Activated CD4-positive, alpha-beta T cell treated with anti-CD3 and anti-CD28 coated beads, Interleukin-2, amount 10 ng/mL, durations not matched to agents 24 days and 14 days (primary cell): ENCODE measurements at regions not wholly inside any gene's neighbourhood (a gene's known extent, or its start where the extent isn't known, plus 50 kb on each side); places are given as distances from the start of the nearest gene placed in this dataset.

ENCODE experiments used
- DNase-seq: peaks from one replicate; pipeline ENCODE4 v3.0.0; 2022
- H3K27ac Mint-ChIP-seq: one replicate; pipeline ENCODE4 v1.8.0; 2022; ENCODE audit warnings: mild to moderate bottlenecking, mixed read lengths
- H3K27me3 Mint-ChIP-seq: one replicate; pipeline ENCODE4 v1.8.0; 2022; ENCODE audit warnings: mixed read lengths
- H3K36me3 Mint-ChIP-seq: one replicate; pipeline ENCODE4 v1.8.0; 2022; ENCODE audit warnings: low read depth, mild to moderate bottlenecking, mixed read lengths
- H3K4me1 Mint-ChIP-seq: one replicate; pipeline ENCODE4 v1.8.0; 2021; ENCODE audit warnings: mixed read lengths
- H3K4me3 Mint-ChIP-seq: one replicate; pipeline ENCODE4 v1.8.0; 2022; ENCODE audit warnings: mild to moderate bottlenecking, moderate library complexity, mixed read lengths
- H3K9me3 Mint-ChIP-seq: one replicate; pipeline ENCODE4 v1.8.0; 2021; ENCODE audit warnings: mixed read lengths
- intact Hi-C: fragments of 100-400 bp; cut with micrococcal nuclease; formaldehyde crosslinking; loops from one replicate; pipeline ENCODE4 v1.15.1; 2023

DNA sequence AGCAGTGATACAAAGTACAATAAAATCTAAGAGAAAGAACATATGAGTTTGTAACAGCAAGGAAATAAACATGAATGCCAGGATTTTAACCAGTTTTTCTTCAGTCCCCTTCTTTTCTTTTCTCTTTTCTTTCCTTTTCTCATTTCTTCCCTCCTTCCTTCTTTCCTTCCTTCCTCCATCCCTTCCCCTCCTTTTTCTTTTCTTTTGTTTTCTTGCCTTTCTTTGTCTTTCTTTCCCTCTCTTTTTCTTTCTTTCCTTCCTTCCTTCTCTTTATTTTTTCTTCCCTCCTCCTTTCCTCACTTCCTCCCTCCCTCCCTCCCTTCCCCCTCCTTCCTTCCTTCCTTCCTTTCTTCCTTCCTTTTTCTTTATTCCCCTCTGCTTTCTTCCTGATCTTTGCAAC is 142.8 kb upstream of the SYT4 start:
- Mint-ChIP-seq H3K4me3 (no peak overlapping the region), H3K4me1 (no peaks in the 10 kb centered on the region), H3K27me3 (no peaks in the 10 kb centered on the region), H3K9me3 (no peaks in the 10 kb centered on the region), H3K36me3 (no peaks in the 10 kb centered on the region), H3K27ac (no peak overlapping the region)
- intact Hi-C loops: no loop called here
- DNase-seq: no peak

DNA sequence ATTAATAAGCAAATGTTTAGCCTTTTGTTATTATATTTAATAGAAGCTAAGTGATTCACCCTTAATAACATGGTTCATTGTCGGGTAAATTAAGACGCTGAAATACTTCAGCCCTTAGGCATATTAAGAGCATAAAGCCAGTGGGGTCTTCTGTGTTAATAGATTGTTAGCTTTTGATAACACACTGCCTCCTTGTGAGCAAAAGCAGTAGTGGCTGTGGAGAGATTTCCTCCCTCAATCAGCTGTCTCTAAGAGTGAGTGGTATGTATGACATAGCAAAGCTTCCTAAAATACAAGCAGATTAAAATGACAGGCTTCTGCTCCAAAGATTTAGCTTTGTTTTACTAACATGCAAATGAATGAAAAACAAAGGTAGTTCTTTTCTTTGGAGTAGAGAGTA is 143.7 kb upstream of the SYT4 start:
- no peaks in the 10 kb centered on the region for H3K4me1 Mint-ChIP-seq
- no peaks in the 10 kb centered on the region for H3K9me3 Mint-ChIP-seq
- H3K4me3 Mint-ChIP-seq: no peak overlapping the region
- no peak overlapping the region for H3K27ac Mint-ChIP-seq
- intact Hi-C loops: no loop called here
- H3K36me3 Mint-ChIP-seq: no peaks in the 10 kb centered on the region
- no peaks in the 10 kb centered on the region for H3K27me3 Mint-ChIP-seq
- DNase-seq: no peak

DNA sequence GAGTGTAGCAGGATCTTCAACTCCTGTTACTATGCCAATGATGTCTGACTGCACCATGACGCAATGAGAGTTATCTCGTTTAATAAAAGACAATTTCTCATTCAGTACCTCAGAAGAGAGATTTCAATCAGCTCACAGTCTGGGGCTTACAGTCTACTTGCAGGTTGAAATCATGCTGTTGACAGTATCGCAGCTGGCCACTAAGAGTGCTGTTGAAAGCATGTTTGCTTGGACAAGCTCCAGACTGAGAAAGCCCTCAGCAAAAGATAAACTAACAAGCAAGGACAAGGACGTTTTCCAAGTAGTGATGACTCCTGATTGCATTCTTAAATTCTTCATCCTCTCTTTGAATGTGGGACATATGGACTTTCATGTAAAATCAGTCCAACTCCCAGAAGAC is 145.2 kb upstream of the SYT4 start:
- DNase-seq: no peak
- Mint-ChIP-seq H3K9me3 (no peaks in the 10 kb centered on the region), H3K36me3 (no peaks in the 10 kb centered on the region), H3K4me3 (no peak overlapping the region), H3K27ac (no peak overlapping the region), H3K27me3 (no peaks in the 10 kb centered on the region), H3K4me1 (no peaks in the 10 kb centered on the region)
- intact Hi-C loops: no loop called here

DNA sequence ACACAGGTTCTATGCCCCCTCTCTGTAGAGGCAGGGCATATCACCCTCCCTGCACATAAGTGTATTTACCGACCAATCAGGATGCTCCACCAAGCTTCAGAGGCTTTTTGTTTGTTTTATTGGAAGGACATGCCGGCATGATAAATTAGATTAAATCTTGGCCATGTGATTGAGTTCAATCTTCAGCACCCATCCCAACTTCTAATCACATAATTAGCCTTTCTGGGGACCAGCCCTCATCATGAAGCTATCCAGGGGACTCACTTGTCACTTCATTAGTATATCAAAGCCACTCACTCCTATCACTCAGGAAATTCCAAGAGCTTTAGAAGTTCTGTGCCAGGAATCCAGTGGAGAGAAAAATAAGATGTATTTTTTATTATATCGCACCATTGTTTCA is 158.6 kb upstream of the SYT4 start:
- Mint-ChIP-seq H3K27ac (no peak overlapping the region), H3K36me3 (no peaks in the 10 kb centered on the region), H3K27me3 (no peaks in the 10 kb centered on the region), H3K4me3 (no peak overlapping the region), H3K4me1 (no peaks in the 10 kb centered on the region), H3K9me3 (no peaks in the 10 kb centered on the region)
- intact Hi-C loops: no loop called here
- no peak for DNase-seq

DNA sequence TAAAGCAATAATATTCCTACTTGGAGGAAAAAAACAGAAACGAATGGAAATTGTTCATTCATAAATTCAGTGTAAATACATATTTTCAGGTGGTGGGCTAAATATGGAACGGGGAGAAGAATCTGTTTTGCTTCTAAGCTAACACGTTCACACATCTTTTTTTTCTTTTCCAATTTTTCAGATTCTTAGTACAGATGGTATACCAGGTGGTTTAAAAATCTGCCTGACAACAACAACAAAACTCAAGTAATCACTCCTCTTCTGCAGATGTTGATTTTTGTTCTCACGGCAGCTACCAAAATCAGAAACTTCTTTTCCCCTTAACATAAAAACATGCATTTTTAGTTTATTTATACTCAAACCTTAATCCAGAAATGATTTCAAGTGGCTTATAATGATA is 164.8 kb upstream of the SYT4 start:
- no peak overlapping the region for H3K4me3 Mint-ChIP-seq
- no peak for DNase-seq
- H3K27ac Mint-ChIP-seq: no peak overlapping the region
- no peaks in the 10 kb centered on the region for H3K9me3 Mint-ChIP-seq
- H3K36me3 Mint-ChIP-seq: no peaks in the 10 kb centered on the region
- intact Hi-C loops: no loop called here
- H3K27me3 Mint-ChIP-seq: no peaks in the 10 kb centered on the region
- H3K4me1 Mint-ChIP-seq: no peaks in the 10 kb centered on the region

DNA sequence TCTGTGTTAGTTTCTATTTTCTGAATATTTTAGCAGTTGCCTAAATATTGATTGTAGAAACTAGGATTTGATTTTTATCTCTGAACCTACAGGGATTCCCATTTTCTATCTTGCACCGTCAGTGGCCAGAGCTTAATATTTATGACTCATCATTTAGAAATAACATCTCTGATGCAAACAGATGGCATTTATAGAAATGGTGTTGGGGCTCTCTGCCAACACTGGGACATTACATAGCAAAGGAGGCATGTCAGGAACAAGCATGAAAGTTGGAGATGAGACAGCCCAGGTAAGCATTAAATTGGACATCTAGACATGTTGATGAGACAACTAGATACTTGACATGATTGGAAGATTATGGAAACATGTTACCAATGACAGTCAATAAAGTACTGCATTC is 165.3 kb upstream of the SYT4 start:
- no peak overlapping the region for H3K27ac Mint-ChIP-seq

DNA sequence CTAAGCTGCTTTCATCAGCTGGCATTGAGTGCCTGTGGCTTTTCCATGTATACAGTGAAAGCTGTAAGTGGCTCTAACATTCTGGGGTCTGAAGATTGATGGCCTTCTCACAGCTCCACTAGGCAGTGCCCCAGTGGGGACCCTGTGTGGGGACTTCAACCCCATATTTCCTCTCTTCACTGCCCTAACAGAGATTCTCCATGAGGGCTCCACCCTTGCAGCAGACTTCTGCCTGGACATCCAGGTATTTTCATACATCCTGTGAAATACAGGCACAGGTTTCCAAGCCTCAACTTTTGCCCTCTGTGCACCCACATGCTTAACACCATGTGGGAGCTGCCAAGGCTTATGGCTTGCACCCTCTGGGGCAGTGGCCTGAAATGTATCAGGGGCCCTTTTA is 188.2 kb upstream of the SYT4 start:
- Mint-ChIP-seq H3K36me3 (no peaks in the 10 kb centered on the region), H3K9me3 (peaks cover 11% of the 10 kb centered on the region), H3K27me3 (no peaks in the 10 kb centered on the region), H3K27ac (no peak overlapping the region), H3K4me1 (no peaks in the 10 kb centered on the region), H3K4me3 (no peak overlapping the region)
- no peak for DNase-seq
- intact Hi-C loops: no loop called here

More for the DNA sequence above, 165.3 kb upstream of the SYT4 start:
- DNase-seq: no peak
- Mint-ChIP-seq H3K9me3 (no peaks in the 10 kb centered on the region), H3K27me3 (no peaks in the 10 kb centered on the region), H3K36me3 (no peaks in the 10 kb centered on the region), H3K4me3 (no peak overlapping the region), H3K4me1 (no peaks in the 10 kb centered on the region)
- intact Hi-C loops: no loop called here

DNA sequence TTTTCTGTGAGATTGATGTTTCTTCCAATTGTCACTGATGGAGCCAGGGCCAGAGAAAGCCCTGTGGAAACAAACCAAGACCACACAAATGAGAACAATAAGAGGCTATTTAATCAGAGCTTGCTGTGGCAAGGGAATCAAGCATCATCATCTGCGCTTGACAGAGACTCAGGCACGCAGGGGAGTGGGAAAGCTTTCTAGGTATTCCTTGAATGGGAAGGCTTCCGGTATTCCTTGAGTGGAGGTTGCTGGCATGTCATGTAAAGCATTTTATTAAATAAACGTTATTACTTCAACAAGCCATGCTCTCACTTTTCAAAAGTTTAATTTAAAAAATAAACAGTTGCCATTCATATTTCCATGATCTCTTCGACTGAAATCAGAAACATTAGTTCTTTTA is 194.6 kb upstream of the SYT4 start:
- intact Hi-C loops: no loop called here
- Mint-ChIP-seq H3K27me3 (no peaks in the 10 kb centered on the region), H3K27ac (no peak overlapping the region), H3K4me3 (no peak overlapping the region), H3K4me1 (no peaks in the 10 kb centered on the region), H3K9me3 (peaks cover 5% of the 10 kb centered on the region), H3K36me3 (no peaks in the 10 kb centered on the region)
- DNase-seq: no peak

DNA sequence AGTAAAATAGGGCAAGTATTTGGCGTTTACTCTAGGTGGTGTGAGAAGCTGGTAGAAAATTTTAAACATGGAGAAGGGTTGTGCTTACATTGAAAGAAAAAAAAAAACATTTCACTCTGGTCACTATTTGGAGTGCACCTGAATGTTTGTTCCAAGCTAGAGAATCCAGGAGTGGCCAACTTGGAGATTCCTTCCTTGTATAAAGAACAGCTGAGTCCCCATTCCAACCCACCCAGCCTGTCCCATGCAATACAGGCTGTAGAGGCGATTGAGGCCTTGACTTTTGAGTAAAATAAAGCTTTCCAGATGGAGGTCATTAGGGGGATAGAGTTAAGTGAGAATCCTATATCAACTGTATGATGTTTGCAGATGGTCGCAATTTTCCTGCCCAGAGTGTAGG is 203.8 kb upstream of the SYT4 start:
- Mint-ChIP-seq H3K36me3 (no peaks in the 10 kb centered on the region), H3K4me1 (no peaks in the 10 kb centered on the region), H3K27ac (no peak overlapping the region), H3K9me3 (no peaks in the 10 kb centered on the region), H3K4me3 (no peak overlapping the region), H3K27me3 (no peaks in the 10 kb centered on the region)
- DNase-seq: no peak
- intact Hi-C loops: no loop called here

DNA sequence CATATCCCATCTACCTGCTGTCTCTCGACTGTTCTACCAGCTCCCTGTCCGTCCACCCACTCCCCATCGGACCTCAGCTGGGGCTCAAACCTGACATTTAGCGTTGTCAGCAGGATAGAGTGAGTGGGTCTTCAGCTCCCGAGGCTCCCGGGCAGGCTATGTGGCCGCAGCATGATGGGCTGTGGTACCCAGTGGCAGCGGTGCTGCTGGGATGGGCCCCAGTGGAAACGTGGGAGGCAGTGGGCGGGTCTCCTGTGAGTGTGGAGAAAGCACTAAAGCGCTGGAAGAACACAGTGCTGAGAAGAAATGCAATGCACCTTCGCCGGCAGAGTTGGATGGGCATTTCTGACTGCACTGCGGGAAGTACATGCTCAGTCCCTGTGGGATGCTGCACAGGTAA is 204.8 kb upstream of the SYT4 start:
- H3K9me3 Mint-ChIP-seq: peaks cover 4% of the 10 kb centered on the region
- H3K27ac Mint-ChIP-seq: no peak overlapping the region
- H3K4me1 Mint-ChIP-seq: no peaks in the 10 kb centered on the region
- DNase-seq: no peak
- no peaks in the 10 kb centered on the region for H3K27me3 Mint-ChIP-seq
- H3K4me3 Mint-ChIP-seq: no peak overlapping the region
- no peaks in the 10 kb centered on the region for H3K36me3 Mint-ChIP-seq
- intact Hi-C loops: no loop called here

DNA sequence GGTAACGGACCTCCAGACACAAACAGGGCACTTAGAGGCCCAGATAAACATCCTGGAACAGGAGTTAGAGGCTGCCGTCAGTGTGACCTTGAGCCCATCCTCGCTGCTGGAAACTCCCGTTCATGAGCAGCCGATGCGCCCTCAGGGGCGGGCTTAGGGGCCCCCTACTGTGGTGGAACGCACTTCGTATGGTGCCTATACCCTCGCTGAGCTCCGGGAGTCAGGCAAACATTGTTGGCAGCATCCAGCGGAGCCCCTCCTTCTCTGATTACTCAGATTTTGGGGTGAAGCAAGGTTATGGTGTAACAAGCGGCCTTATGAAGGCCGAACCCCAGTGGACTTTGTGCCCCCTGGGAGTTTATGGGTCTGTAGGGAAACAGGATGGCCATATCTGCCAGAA is 205.3 kb upstream of the SYT4 start:
- H3K4me1 Mint-ChIP-seq: no peaks in the 10 kb centered on the region
- intact Hi-C loops: no loop called here
- no peak overlapping the region for H3K27ac Mint-ChIP-seq
- peaks cover 4% of the 10 kb centered on the region for H3K9me3 Mint-ChIP-seq
- no peak for DNase-seq
- H3K4me3 Mint-ChIP-seq: no peak overlapping the region
- H3K27me3 Mint-ChIP-seq: no peaks in the 10 kb centered on the region
- H3K36me3 Mint-ChIP-seq: no peaks in the 10 kb centered on the region

DNA sequence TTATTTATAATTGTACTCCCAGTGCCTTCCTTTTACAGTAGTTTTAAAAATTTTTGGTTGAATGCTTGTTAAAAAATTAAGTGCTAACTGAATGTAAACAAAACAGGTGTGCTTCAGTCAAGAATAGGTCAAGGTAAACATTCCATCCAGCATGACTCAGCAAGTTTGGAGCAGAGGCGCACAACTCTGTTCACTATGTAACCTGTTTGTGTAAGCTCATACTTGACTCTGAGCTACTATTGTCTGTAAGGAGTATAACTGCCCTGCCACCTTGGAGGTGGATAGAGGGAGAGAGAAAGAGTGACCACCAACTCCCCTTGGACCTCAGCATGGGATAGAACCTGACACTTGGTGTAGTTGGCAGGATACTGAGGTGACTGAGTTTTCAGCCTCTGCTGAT is 207.4 kb upstream of the SYT4 start:
- Mint-ChIP-seq H3K9me3 (peaks cover 4% of the 10 kb centered on the region), H3K36me3 (no peaks in the 10 kb centered on the region), H3K27ac (no peak overlapping the region), H3K4me1 (no peaks in the 10 kb centered on the region), H3K4me3 (no peak overlapping the region), H3K27me3 (no peaks in the 10 kb centered on the region)
- intact Hi-C loops: no loop called here
- DNase-seq: no peak

DNA sequence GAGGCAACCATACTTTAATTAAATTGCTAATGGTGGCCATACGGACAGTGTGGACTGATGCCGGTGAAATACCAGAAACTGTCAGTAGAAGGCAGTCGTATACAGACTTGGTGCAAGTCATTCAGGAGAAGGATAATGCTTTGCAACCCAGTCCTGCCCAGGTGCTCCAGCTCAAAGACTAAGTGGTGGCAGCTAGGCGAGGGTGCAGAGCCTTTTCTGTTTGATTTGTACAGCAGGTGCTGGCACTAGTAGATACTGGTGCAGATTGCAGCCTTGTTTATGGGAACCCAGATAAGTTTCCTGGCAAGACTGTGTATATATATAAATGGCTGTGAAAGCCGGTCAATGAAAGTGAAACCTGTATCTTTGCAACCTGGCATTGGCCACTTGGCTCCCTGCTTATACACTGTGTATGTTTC is 208.3 kb upstream of the SYT4 start:
- no peak overlapping the region for H3K27ac Mint-ChIP-seq
- intact Hi-C loops: no loop called here
- DNase-seq: no peak
- H3K36me3 Mint-ChIP-seq: no peaks in the 10 kb centered on the region
- no peaks in the 10 kb centered on the region for H3K27me3 Mint-ChIP-seq
- H3K4me1 Mint-ChIP-seq: no peaks in the 10 kb centered on the region
- H3K9me3 Mint-ChIP-seq: peaks cover 4% of the 10 kb centered on the region
- H3K4me3 Mint-ChIP-seq: no peak overlapping the region

DNA sequence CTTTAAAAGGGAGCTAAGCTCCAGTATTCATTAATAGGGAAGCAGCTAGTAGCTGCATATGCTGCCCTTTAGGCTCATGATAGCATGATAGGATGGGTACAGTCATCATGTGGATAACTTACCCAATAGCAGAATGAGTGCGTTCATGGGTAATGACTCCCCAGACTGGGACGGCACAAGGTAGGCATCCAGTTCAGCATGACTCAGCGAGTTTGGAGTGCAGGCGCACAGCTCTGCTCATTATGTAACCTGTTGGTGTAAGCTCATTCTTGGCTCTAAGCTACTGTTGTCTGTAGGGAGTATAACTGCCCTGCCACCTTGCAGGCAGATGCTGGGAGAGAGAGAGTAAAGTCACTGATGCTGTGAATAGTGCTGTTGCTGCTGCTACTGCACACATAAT is 209.2 kb upstream of the SYT4 start:
- Mint-ChIP-seq H3K4me1 (no peaks in the 10 kb centered on the region), H3K4me3 (no peak overlapping the region), H3K27me3 (no peaks in the 10 kb centered on the region), H3K36me3 (no peaks in the 10 kb centered on the region), H3K27ac (no peak overlapping the region), H3K9me3 (peaks cover 5% of the 10 kb centered on the region)
- intact Hi-C loops: no loop called here
- no peak for DNase-seq

DNA sequence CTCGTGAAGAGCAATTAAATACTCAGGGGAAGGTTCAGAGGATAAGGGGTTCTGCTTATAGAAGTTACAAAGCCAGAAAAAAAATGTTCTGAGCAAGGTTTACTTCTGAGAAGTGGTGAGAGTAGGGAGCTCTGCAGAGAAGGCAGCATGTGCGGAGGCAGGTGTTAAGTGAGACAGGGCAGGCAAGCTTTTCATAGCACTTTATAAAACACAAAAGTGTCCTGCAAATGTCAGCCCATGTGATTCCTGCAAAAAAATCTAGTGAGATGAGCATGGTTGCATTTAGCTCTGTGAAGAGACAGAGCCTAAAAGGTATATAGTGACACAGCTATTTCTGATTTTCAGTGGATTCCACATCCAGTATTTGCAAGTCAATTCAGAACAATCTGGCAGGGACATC is 223.8 kb upstream of the SYT4 start:
- intact Hi-C loops: no loop called here

DNA sequence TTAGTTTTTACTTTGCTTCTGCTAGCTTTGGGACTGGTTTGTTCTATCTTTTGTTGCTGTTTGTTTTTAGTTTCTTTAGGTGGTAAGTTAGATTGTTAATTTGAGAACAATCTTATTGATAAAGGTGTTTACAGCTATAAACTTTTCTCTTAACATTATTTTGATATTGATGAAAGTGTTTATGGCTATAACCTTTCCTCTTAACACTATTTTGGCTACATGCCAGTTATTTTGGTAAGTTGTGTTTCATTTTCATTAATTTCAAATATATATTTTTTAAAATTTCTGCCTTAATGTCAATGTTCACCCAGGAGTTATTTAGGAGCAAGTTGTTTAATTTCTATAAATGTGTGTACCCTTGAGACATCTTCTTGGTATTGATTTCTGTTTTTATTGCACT is 229.6 kb upstream of the SYT4 start:
- H3K4me3 Mint-ChIP-seq: no peak overlapping the region
- H3K27me3 Mint-ChIP-seq: no peaks in the 10 kb centered on the region
- no peak overlapping the region for H3K27ac Mint-ChIP-seq

More for the DNA sequence above, 223.8 kb upstream of the SYT4 start:
- H3K27me3 Mint-ChIP-seq: no peaks in the 10 kb centered on the region
- no peak overlapping the region for H3K27ac Mint-ChIP-seq
- H3K4me1 Mint-ChIP-seq: no peaks in the 10 kb centered on the region
- peaks cover 10% of the 10 kb centered on the region for H3K9me3 Mint-ChIP-seq
- H3K4me3 Mint-ChIP-seq: no peak overlapping the region
- no peaks in the 10 kb centered on the region for H3K36me3 Mint-ChIP-seq
- no peak for DNase-seq

More for the DNA sequence above, 229.6 kb upstream of the SYT4 start:
- no peaks in the 10 kb centered on the region for H3K4me1 Mint-ChIP-seq
- H3K36me3 Mint-ChIP-seq: no peaks in the 10 kb centered on the region
- H3K9me3 Mint-ChIP-seq: peaks cover 8% of the 10 kb centered on the region
- no peak for DNase-seq
- intact Hi-C loops: no loop called here
